OCI-LY1 (cell line): ENCODE measurements at regions not wholly inside any gene's neighbourhood (a gene's known extent, or its start where the extent isn't known, plus 50 kb on each side); places are given as distances from the start of the nearest gene placed in this dataset.

Source experiments
- H2AFZ ChIP-seq: fragments of 200-600 bp; sonication (generic), shearing (Covaris generic); 2 replicates; pipeline ENCODE4 v1.6.0; 2014; ENCODE audit warnings: antibody characterized with exemption, mild to moderate bottlenecking, low read length
- H3F3A ChIP-seq: fragments of 200-600 bp; sonication (generic), shearing (Covaris generic); 2 replicates; pipeline ENCODE4 v1.6.0; 2014; ENCODE audit warnings: mild to moderate bottlenecking, antibody characterized with exemption, low read length, moderate library complexity; ENCODE audit not compliant: insufficient read depth
- H3K27ac ChIP-seq: fragments of 200-600 bp; sonication (generic); 2 replicates; pipeline ENCODE4 v1.5.1; 2014; ENCODE audit warnings: low read length, mixed run types, mild to moderate bottlenecking, low read depth; ENCODE audit not compliant: poor library complexity, severe bottlenecking
- H3K27me3 ChIP-seq: fragments of 200-600 bp; sonication (generic); 2 replicates; pipeline ENCODE4 v1.6.0; 2014; ENCODE audit warnings: antibody characterized with exemption, mild to moderate bottlenecking, low read length, moderate library complexity; ENCODE audit not compliant: insufficient read depth
- H3K36me3 ChIP-seq: fragments of 200-600 bp; sonication (generic); 2 replicates; pipeline ENCODE4 v1.6.1; 2014; ENCODE audit warnings: mild to moderate bottlenecking, antibody characterized with exemption, low read length, moderate library complexity, mixed read lengths; ENCODE audit not compliant: insufficient read depth
- H3K4me1 ChIP-seq: fragments of 200-600 bp; sonication (generic); 2 replicates; pipeline ENCODE4 v1.5.1; 2014; ENCODE audit warnings: mild to moderate bottlenecking, low read length, moderate library complexity; ENCODE audit not compliant: insufficient read depth, severe bottlenecking
- H3K4me2 ChIP-seq: fragments of 200-600 bp; sonication (generic), shearing (Covaris generic); 2 replicates; pipeline ENCODE4 v1.6.1; 2014; ENCODE audit warnings: low read length
- H3K4me3 ChIP-seq: fragments of 200-600 bp; sonication (generic); 2 replicates; pipeline ENCODE4 v1.5.1; 2014; ENCODE audit warnings: low read length, low read depth, mild to moderate bottlenecking, mixed read lengths; ENCODE audit not compliant: poor library complexity, severe bottlenecking
- H3K79me2 ChIP-seq: fragments of 200-600 bp; shearing (Covaris generic); 2 replicates; pipeline ENCODE4 v1.6.1; 2016; ENCODE audit warnings: mixed run types, low read length, mixed read lengths; ENCODE audit not compliant: insufficient read depth
- H3K9ac ChIP-seq: fragments of 200-600 bp; sonication (generic), shearing (Covaris generic); 2 replicates; pipeline ENCODE4 v1.6.1; 2014; ENCODE audit warnings: mild to moderate bottlenecking, low read length, mixed read lengths
- H3K9me2 ChIP-seq: fragments of 200-600 bp; sonication (generic), shearing (Covaris generic); 2 replicates; pipeline ENCODE4 v1.6.1; 2014; ENCODE audit warnings: low read depth, mild to moderate bottlenecking, low read length, mixed read lengths
- H3K9me3 ChIP-seq: fragments of 200-600 bp; shearing (Covaris generic); 2 replicates; pipeline ENCODE4 v1.6.1; 2014; ENCODE audit warnings: low read length, mixed read lengths
- H4K20me1 ChIP-seq: fragments of 200-600 bp; sonication (generic), shearing (Covaris generic); 2 replicates; pipeline ENCODE4 v1.6.0; 2016; ENCODE audit warnings: mild to moderate bottlenecking, low read length; ENCODE audit not compliant: insufficient read depth
- EZH2 ChIP-seq: fragments of 200-600 bp; sonication (generic), shearing (Covaris generic); IDR thresholded peaks from 2 replicates; pipeline ENCODE4 v1.8.0; 2017; ENCODE audit warnings: borderline replicate concordance, mixed run types, mild to moderate bottlenecking, antibody characterized with exemption, low read length, moderate library complexity, mixed read lengths
- TF ChIP-seq, protein P1 (sequence below): fragments of 200-600 bp; sonication (generic), shearing (Covaris generic); IDR thresholded peaks from 2 replicates; pipeline ENCODE4 v1.5.1; 2017; ENCODE audit warnings: mild to moderate bottlenecking, antibody characterized with exemption, low read length, moderate library complexity, mixed read lengths

DNA sequence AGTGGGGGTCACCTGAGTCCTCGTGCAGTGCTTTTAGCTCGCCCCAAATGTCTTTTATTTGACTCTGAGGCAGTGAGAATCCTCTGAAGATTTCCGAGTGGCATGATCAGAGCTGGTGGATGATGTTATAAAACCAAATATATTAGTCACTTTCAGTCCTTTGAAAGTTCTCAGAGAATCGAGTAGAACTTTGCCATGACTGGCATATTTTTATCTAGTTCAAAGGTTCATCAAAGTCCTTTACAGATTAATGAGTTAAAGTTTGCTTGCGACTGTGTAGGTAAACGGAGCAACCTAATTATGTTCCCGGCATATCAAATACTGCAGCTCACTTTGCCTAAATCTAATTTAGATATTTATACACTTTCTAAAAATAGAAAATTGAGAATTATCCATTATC lies 498.5 kb upstream of the NOX3 start:
- Histone ChIP-seq H3K27ac (no peak overlapping the region), H3K79me2 (no peaks in the 10 kb centered on the region), H2AFZ (no peak overlapping the region), H3K27me3 (no peaks in the 10 kb centered on the region), H4K20me1 (no peaks in the 10 kb centered on the region), H3K36me3 (no peaks in the 10 kb centered on the region), H3K9me2 (no peaks in the 10 kb centered on the region), H3K4me1 (no peaks in the 10 kb centered on the region), H3K4me2 (no peak overlapping the region), H3F3A (no peaks in the 10 kb centered on the region), H3K9me3 (no peaks in the 10 kb centered on the region), H3K9ac (no peak overlapping the region), H3K4me3 (no peak overlapping the region)
- TF ChIP-seq EZH2, result no peak
- TF ChIP-seq, protein P1, sequence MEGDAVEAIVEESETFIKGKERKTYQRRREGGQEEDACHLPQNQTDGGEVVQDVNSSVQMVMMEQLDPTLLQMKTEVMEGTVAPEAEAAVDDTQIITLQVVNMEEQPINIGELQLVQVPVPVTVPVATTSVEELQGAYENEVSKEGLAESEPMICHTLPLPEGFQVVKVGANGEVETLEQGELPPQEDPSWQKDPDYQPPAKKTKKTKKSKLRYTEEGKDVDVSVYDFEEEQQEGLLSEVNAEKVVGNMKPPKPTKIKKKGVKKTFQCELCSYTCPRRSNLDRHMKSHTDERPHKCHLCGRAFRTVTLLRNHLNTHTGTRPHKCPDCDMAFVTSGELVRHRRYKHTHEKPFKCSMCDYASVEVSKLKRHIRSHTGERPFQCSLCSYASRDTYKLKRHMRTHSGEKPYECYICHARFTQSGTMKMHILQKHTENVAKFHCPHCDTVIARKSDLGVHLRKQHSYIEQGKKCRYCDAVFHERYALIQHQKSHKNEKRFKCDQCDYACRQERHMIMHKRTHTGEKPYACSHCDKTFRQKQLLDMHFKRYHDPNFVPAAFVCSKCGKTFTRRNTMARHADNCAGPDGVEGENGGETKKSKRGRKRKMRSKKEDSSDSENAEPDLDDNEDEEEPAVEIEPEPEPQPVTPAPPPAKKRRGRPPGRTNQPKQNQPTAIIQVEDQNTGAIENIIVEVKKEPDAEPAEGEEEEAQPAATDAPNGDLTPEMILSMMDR, result no peak

DNA sequence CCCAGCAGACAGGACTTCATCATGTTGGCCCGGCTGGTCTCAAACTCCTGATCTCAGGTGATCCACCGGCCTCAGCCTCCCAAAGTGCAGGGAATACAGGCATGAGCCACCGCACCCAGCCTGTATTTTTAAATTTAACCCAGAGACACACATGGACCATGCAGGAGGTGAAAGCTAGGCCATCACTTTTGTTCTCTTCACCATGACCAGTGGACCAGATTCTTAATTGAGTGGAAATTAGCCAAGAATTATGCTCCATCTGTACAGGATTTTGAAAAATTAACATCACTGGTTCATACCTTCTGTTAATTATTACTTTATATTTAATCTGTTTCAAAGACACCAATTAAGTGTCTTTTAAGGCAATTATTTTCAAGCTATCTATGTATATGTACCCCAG lies 493.6 kb upstream of the NOX3 start:
- TF ChIP-seq, protein P1, result no peak
- TF ChIP-seq EZH2, result no peak
- Histone ChIP-seq H3K9me3 (no peaks in the 10 kb centered on the region), H3K27ac (no peak overlapping the region), H3K27me3 (no peaks in the 10 kb centered on the region), H3K9me2 (no peaks in the 10 kb centered on the region), H2AFZ (no peak overlapping the region), H3K4me3 (no peak overlapping the region), H3K9ac (no peak overlapping the region), H3F3A (no peaks in the 10 kb centered on the region), H3K4me2 (no peak overlapping the region), H3K36me3 (no peaks in the 10 kb centered on the region), H3K4me1 (no peaks in the 10 kb centered on the region), H3K79me2 (no peaks in the 10 kb centered on the region), H4K20me1 (no peaks in the 10 kb centered on the region)

DNA sequence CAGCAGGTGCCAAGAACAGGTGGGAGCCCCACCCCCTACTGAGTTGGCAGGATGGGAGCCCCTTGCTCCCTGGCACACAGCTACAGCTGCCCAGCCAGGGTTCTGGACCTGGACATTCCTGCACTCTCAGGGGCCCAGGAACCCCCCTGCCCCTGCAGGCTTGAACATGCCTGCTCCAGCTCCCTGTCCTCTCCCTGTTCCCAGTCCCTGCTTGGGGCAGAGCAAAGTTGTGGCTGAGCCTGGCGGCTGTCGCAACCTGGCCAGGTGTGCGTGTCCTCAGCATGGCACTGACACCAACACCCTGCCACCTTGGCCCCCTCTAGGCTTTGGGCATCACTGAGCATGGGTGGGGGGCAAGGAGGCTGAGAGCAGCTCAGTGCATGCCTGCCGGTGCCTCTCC lies 491.2 kb upstream of the NOX3 start:
- Histone ChIP-seq H3K9me3 (no peaks in the 10 kb centered on the region), H3K79me2 (no peaks in the 10 kb centered on the region), H3K27ac (no peak overlapping the region), H3K4me2 (no peak overlapping the region), H4K20me1 (no peaks in the 10 kb centered on the region), H3K4me3 (no peak overlapping the region), H3K36me3 (no peaks in the 10 kb centered on the region), H3K4me1 (no peaks in the 10 kb centered on the region), H2AFZ (no peak overlapping the region), H3K27me3 (no peaks in the 10 kb centered on the region), H3K9me2 (no peaks in the 10 kb centered on the region), H3K9ac (no peak overlapping the region), H3F3A (no peaks in the 10 kb centered on the region)
- TF ChIP-seq EZH2, result no peak
- TF ChIP-seq, protein P1, result no peak
